ENCODE measurements at regions not wholly inside any gene's neighbourhood (a gene's known extent, or its start where the extent isn't known, plus 50 kb on each side); places are given as distances from the start of the nearest gene placed in this dataset.

GRCh38 chr7:25851332-25852210 lies 300.4 kb upstream of the NFE2L3 start:
- TF ChIP-seq POLR2A (IDR thresholded peaks at IDR 0.05; ENCODE audit: borderline replicate concordance, extremely low read depth, insufficient read depth, insufficient read length) (no peak), CBX3 (IDR thresholded peaks at IDR 0.05; ENCODE audit: low read depth) (no peak), TCF7L2 (IDR thresholded peaks at IDR 0.05; ENCODE audit: borderline replicate concordance, extremely low read depth, insufficient read depth, insufficient read length) (no peak), CTCF (IDR thresholded peaks at IDR 0.05 in 2 of 3, conservative IDR thresholded peaks at IDR 0.05 in 1 of 3; ENCODE audit: borderline replicate concordance in 1 of 3, insufficient read depth in 1 of 3, low read depth in 2 of 3, low read length in 2 of 3) (peak; percentile 56 to 67 (median 62); a peak in 5 of 6 replicates), MAX (IDR thresholded peaks at IDR 0.05) (no peak), EZH2 (IDR thresholded peaks at IDR 0.05) (no peak), FOSL1 (IDR thresholded peaks at IDR 0.05; ENCODE audit: low read depth) (no peak), EGR1 (IDR thresholded peaks at IDR 0.05; ENCODE audit: low read depth) (no peak), SRF (IDR thresholded peaks at IDR 0.05; ENCODE audit: low read depth) (no peak), ZFX (IDR thresholded peaks at IDR 0.05) (no peak), ELF1 (IDR thresholded peaks at IDR 0.05; ENCODE audit: borderline replicate concordance, low read depth) (no peak), ZNF274 (IDR thresholded peaks at IDR 0.05; ENCODE audit: low read depth, low read length) (no peak)

Data from HCT116 (cell line).